ENCODE measurements at regions not wholly inside any gene's neighbourhood (a gene's known extent, or its start where the extent isn't known, plus 50 kb on each side); places are given as distances from the start of the nearest gene placed in this dataset.

GRCh38 chr2:207357216-207357615, 172.5 kb upstream of the CREB1 start (continued):
- no peak for TF ChIP-seq USF1 (IDR thresholded peaks at IDR 0.05; ENCODE audit: borderline replicate concordance, low read depth)

DNA sequence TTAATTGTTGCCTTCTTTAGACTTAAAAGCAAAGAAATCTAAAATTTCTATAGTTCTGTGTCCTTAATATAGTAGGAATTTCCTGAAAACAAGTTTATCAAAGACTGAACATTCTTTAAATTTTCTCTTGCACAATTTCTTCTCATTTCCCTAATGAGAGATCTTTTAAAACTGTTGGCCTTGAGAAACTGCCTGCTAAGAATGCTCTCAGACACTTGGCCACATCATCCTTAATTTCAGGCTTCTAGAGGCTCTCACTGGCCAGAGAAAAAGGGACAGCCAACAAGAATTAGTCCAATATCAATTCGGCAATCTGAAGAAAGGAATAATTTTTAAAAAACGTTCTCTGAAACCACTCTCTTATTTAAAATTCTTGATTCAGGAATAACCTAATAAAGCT, 167.0 kb upstream of the CREB1 start:
- Histone ChIP-seq H3K4me2 (no peak overlapping the region), H3K27me3 (ENCODE audit: insufficient read depth) (no peaks in the 10 kb centered on the region), H3K27ac (ENCODE audit: low read depth in 2 of 2, low read length in 1 of 2) (no peak overlapping the region), H3K79me2 (ENCODE audit: insufficient read depth) (no peaks in the 10 kb centered on the region), H3K9ac (no peak overlapping the region), H3F3A (replicated peaks; ENCODE audit: insufficient read depth) (no peaks in the 10 kb centered on the region), H3K9me3 (no peaks in the 10 kb centered on the region), H2AFZ (ENCODE audit: low read depth) (no peak overlapping the region), H3K4me3 (ENCODE audit: low read depth in 2 of 2, low read length in 1 of 2) (no peak overlapping the region), H3K36me3 (replicated peaks in 1 of 2; ENCODE audit: control insufficient read depth in 1 of 2, insufficient read depth in 2 of 2, low read length in 1 of 2) (no peaks in the 10 kb centered on the region), H4K20me1 (ENCODE audit: insufficient read depth) (no peaks in the 10 kb centered on the region), H3K4me1 (ENCODE audit: control insufficient read depth in 1 of 2, insufficient read depth in 2 of 2, low read depth in 1 of 2, low read length in 1 of 2) (peaks cover 0 to 14% of the 10 kb centered on the region in 2 experiments; a peak in 1 of 4 replicates), H3K9me2 (no peaks in the 10 kb centered on the region)
- no peak for TF ChIP-seq TCF12 (IDR thresholded peaks at IDR 0.05)
- no peak for TF ChIP-seq ELF1 (IDR thresholded peaks at IDR 0.05)
- TF ChIP-seq RCOR1 (IDR thresholded peaks at IDR 0.05; ENCODE audit: low read length) = no peak
- no peak for TF ChIP-seq CTCF (IDR thresholded peaks at IDR 0.05)
- TF ChIP-seq USF2 (IDR thresholded peaks at IDR 0.05; ENCODE audit: borderline replicate concordance, low read depth, low read length) = no peak
- TF ChIP-seq JUND (IDR thresholded peaks at IDR 0.05) = no peak
- no peak for TF ChIP-seq FOSL2 (IDR thresholded peaks at IDR 0.05; ENCODE audit: borderline replicate concordance, low read depth)
- TF ChIP-seq FOXM1 (IDR thresholded peaks at IDR 0.05; ENCODE audit: low read depth) = no peak
- no peak for DNase-seq
- WGBS (ENCODE audit: low lambda C conversion rate) = 72% methylated on average over 2 of the region's 2 CpGs
- ChIA-PET POLR2A (no interaction called here), CTCF (no interaction called here)

GRCh38 chr2:207363761-207364290, 165.9 kb upstream of the CREB1 start:
- Histone ChIP-seq H3K9me2 (no peaks in the 10 kb centered on the region), H3K4me1 (ENCODE audit: control insufficient read depth in 1 of 2, insufficient read depth in 2 of 2, low read depth in 1 of 2, low read length in 1 of 2) (peaks cover 0 to 14% of the 10 kb centered on the region in 2 experiments; a peak in 1 of 4 replicates), H3K27me3 (ENCODE audit: insufficient read depth) (no peaks in the 10 kb centered on the region), H4K20me1 (ENCODE audit: insufficient read depth) (no peaks in the 10 kb centered on the region), H3K79me2 (ENCODE audit: insufficient read depth) (no peaks in the 10 kb centered on the region), H2AFZ (ENCODE audit: low read depth) (no peak overlapping the region), H3K36me3 (replicated peaks in 1 of 2; ENCODE audit: control insufficient read depth in 1 of 2, insufficient read depth in 2 of 2, low read length in 1 of 2) (no peaks in the 10 kb centered on the region), H3K27ac (ENCODE audit: low read depth in 2 of 2, low read length in 1 of 2) (no peak overlapping the region), H3K4me2 (no peak overlapping the region), H3K9me3 (no peaks in the 10 kb centered on the region), H3K4me3 (ENCODE audit: low read depth in 2 of 2, low read length in 1 of 2) (no peak overlapping the region), H3F3A (replicated peaks; ENCODE audit: insufficient read depth) (no peaks in the 10 kb centered on the region), H3K9ac (no peak overlapping the region)
- CTCF ChIA-PET = no interaction called here
- POLR2A ChIA-PET = no interaction called here
- 92% methylated on average over 1 of the region's 1 CpG for WGBS (ENCODE audit: low lambda C conversion rate)
- TF ChIP-seq, protein P1, sequence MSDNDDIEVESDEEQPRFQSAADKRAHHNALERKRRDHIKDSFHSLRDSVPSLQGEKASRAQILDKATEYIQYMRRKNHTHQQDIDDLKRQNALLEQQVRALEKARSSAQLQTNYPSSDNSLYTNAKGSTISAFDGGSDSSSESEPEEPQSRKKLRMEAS (IDR thresholded peaks at IDR 0.05; ENCODE audit: low read depth) = no peak
- no peak for TF ChIP-seq YY1 (IDR thresholded peaks at IDR 0.05; ENCODE audit: low read depth)
- TF ChIP-seq TAF1 (IDR thresholded peaks at IDR 0.05; ENCODE audit: borderline replicate concordance, low read depth, low read length) = no peak
- no peak for TF ChIP-seq PBX3 (IDR thresholded peaks at IDR 0.05)
- TF ChIP-seq CHD2 (IDR thresholded peaks at IDR 0.05; ENCODE audit: low read length, partially characterized antibody) = no peak
- TF ChIP-seq FOSL2 (IDR thresholded peaks at IDR 0.05; ENCODE audit: borderline replicate concordance, low read depth) = no peak
- no peak for TF ChIP-seq SMC3 (IDR thresholded peaks at IDR 0.05; ENCODE audit: low read depth, low read length)
- no peak for TF ChIP-seq USF1 (IDR thresholded peaks at IDR 0.05; ENCODE audit: borderline replicate concordance, low read depth)
- no peak for TF ChIP-seq ELF1 (IDR thresholded peaks at IDR 0.05)
- TF ChIP-seq FOXJ3 (CRISPR knock-in tag; IDR thresholded peaks at IDR 0.05) = no peak
- no peak for TF ChIP-seq JUND (IDR thresholded peaks at IDR 0.05)
- no peak for TF ChIP-seq GATA2 (CRISPR knock-in tag; IDR thresholded peaks at IDR 0.05)
- DNase-seq = no peak
